ENCODE measurements at regions not wholly inside any gene's neighbourhood (a gene's known extent, or its start where the extent isn't known, plus 50 kb on each side); places are given as distances from the start of the nearest gene placed in this dataset.

- 70 to 77% methylated on average over 2 of the region's 2 CpGs for WGBS, 2 donors
- Histone ChIP-seq H3K27me3 (ENCODE audit: control insufficient read depth in 3 of 3, insufficient read depth in 3 of 3, low read length in 2 of 3) (no peaks in the 10 kb centered on the region), H3K4me1 (ENCODE audit: control insufficient read depth in 5 of 5, insufficient read depth in 5 of 5, low read length in 5 of 5) (no peaks in the 10 kb centered on the region), H3K36me3 (ENCODE audit: control insufficient read depth in 4 of 4, insufficient read depth in 4 of 4, low read length in 4 of 4) (no peaks in the 10 kb centered on the region), H3K9ac (ENCODE audit: insufficient read depth in 1 of 2, low read length in 2 of 2) (no peak overlapping the region), H3K27ac (ENCODE audit: low read depth in 1 of 2, low read length in 1 of 2) (no peak overlapping the region), H3K9me3 (ENCODE audit: control insufficient read depth in 4 of 4, insufficient read depth in 3 of 4, low read length in 3 of 4) (no peaks in the 10 kb centered on the region), H3K4me3 (no peak overlapping the region)
- no peak for ATAC-seq (ENCODE audit: insufficient read depth, low FRiP score)
- DNase-seq = peak in 1 of 3 donors; percentile 3
- no peak for TF ChIP-seq CTCF (IDR thresholded peaks at IDR 0.05; ENCODE audit: control extremely low read depth, extremely low read depth)
Measured at GRCh38 chr6:54515013-54515412, 206.8 kb downstream of the TINAG start.

GRCh38 chr6:54515713-54516112, 207.5 kb downstream of the TINAG start:
- Histone ChIP-seq H3K4me1 (ENCODE audit: control insufficient read depth in 5 of 5, insufficient read depth in 5 of 5, low read length in 5 of 5) (no peaks in the 10 kb centered on the region), H3K4me3 (no peak overlapping the region), H3K36me3 (ENCODE audit: control insufficient read depth in 4 of 4, insufficient read depth in 4 of 4, low read length in 4 of 4) (no peaks in the 10 kb centered on the region), H3K9ac (ENCODE audit: insufficient read depth in 1 of 2, low read length in 2 of 2) (no peak overlapping the region), H3K27ac (ENCODE audit: low read depth in 1 of 2, low read length in 1 of 2) (no peak overlapping the region), H3K27me3 (ENCODE audit: control insufficient read depth in 3 of 3, insufficient read depth in 3 of 3, low read length in 2 of 3) (no peaks in the 10 kb centered on the region), H3K9me3 (ENCODE audit: control insufficient read depth in 4 of 4, insufficient read depth in 3 of 4, low read length in 3 of 4) (no peaks in the 10 kb centered on the region)
- WGBS, 2 donors = 69 to 73% methylated on average over 1 of the region's 1 CpG
- no peak for TF ChIP-seq CTCF (IDR thresholded peaks at IDR 0.05; ENCODE audit: control extremely low read depth, extremely low read depth)
- DNase-seq = no peak
- no peak for ATAC-seq (ENCODE audit: insufficient read depth, low FRiP score)

- Histone ChIP-seq H3K36me3 (ENCODE audit: control insufficient read depth in 4 of 4, insufficient read depth in 4 of 4, low read length in 4 of 4) (no peaks in the 10 kb centered on the region), H3K4me1 (ENCODE audit: control insufficient read depth in 5 of 5, insufficient read depth in 5 of 5, low read length in 5 of 5) (no peaks in the 10 kb centered on the region), H3K9me3 (ENCODE audit: control insufficient read depth in 4 of 4, insufficient read depth in 3 of 4, low read length in 3 of 4) (no peaks in the 10 kb centered on the region), H3K4me3 (no peak overlapping the region), H3K27me3 (ENCODE audit: control insufficient read depth in 3 of 3, insufficient read depth in 3 of 3, low read length in 2 of 3) (no peaks in the 10 kb centered on the region), H3K9ac (ENCODE audit: insufficient read depth in 1 of 2, low read length in 2 of 2) (no peak overlapping the region), H3K27ac (ENCODE audit: low read depth in 1 of 2, low read length in 1 of 2) (no peak overlapping the region)
- no peak for TF ChIP-seq CTCF (IDR thresholded peaks at IDR 0.05; ENCODE audit: control extremely low read depth, extremely low read depth)
- 53 to 61% methylated on average over 1 of the region's 1 CpG for WGBS, 2 donors
- DNase-seq (no peak), ATAC-seq (ENCODE audit: insufficient read depth, low FRiP score) (no peak)
Measured at GRCh38 chr6:54516321-54516720, 208.1 kb downstream of the TINAG start.

GRCh38 chr6:54519161-54519560, 210.9 kb downstream of the TINAG start:
- no peak for DNase-seq
- H3K27ac ChIP-seq (ENCODE audit: low read depth in 1 of 2, low read length in 1 of 2) = no peak overlapping the region
- H3K9ac ChIP-seq (ENCODE audit: insufficient read depth in 1 of 2, low read length in 2 of 2) = no peak overlapping the region
- H3K27me3 ChIP-seq (ENCODE audit: control insufficient read depth in 3 of 3, insufficient read depth in 3 of 3, low read length in 2 of 3) = no peaks in the 10 kb centered on the region
- no peaks in the 10 kb centered on the region for H3K9me3 ChIP-seq (ENCODE audit: control insufficient read depth in 4 of 4, insufficient read depth in 3 of 4, low read length in 3 of 4)
- 86 to 90% methylated on average over 3 of the region's 3 CpGs for WGBS, 2 donors
- no peak overlapping the region for H3K4me3 ChIP-seq
- no peaks in the 10 kb centered on the region for H3K4me1 ChIP-seq (ENCODE audit: control insufficient read depth in 5 of 5, insufficient read depth in 5 of 5, low read length in 5 of 5)
- ATAC-seq (ENCODE audit: insufficient read depth, low FRiP score) = no peak
- no peaks in the 10 kb centered on the region for H3K36me3 ChIP-seq (ENCODE audit: control insufficient read depth in 4 of 4, insufficient read depth in 4 of 4, low read length in 4 of 4)
- TF ChIP-seq CTCF (IDR thresholded peaks at IDR 0.05; ENCODE audit: control extremely low read depth, extremely low read depth) = no peak
